Fibroblast of peridontal ligament (primary cell): ENCODE measurements at regions not wholly inside any gene's neighbourhood (a gene's known extent, or its start where the extent isn't known, plus 50 kb on each side); places are given as distances from the start of the nearest gene placed in this dataset.
A peak's percentile ranks its signal among the peaks of the same experiment; 100 is the strongest.

Experiments used
- DNase-seq: peaks from one replicate; pipeline ENCODE4 v3.0.0-alpha.2; 2010; ENCODE audit errors: extremely low read depth

DNA sequence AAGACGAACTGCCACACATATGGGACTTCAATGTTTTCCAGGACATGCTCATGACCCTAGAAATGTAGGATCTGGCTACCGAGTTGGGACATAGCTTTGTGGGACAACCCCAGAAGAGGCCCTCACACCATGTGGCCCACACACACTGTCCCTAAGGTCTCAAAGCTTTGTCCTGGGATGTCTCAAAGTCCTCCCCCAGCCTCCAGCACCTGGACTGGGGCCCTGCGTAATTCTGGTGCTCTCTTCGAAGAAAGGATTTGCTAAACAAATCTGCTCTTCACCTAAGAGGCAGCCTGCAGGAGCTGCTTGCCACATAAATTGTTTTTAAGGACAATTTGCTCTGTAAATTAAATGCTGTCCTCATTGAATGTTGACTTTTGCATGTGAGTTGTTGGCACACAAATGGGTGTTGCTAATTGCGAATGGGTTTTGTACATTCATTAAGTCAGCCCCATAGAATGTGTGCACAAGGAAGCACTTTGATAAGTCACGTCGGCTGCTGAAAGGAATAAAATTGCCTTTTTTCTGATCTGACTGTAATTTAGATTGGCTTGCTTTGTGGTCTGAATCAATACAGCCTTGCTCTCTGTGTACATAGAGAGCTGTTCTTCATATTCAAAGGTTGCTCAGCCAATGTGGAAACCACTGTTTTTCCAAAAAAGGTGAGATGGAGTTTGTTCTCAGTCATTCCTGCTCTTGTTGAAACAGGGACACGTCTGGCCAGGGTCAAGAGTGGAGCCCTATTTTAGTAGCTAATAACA, 161.6 kb upstream of the PWP1 start:
- no peak for DNase-seq

GRCh38 chr12:107525063-107525718, 160.4 kb upstream of the PWP1 start:
- DNase-seq = no peak

GRCh38 chr12:107525719-107526554, 159.7 kb upstream of the PWP1 start:
- DNase-seq = no peak

- DNase-seq = no peak
Measured at GRCh38 chr12:107526555-107527180, 158.9 kb upstream of the PWP1 start.

DNA sequence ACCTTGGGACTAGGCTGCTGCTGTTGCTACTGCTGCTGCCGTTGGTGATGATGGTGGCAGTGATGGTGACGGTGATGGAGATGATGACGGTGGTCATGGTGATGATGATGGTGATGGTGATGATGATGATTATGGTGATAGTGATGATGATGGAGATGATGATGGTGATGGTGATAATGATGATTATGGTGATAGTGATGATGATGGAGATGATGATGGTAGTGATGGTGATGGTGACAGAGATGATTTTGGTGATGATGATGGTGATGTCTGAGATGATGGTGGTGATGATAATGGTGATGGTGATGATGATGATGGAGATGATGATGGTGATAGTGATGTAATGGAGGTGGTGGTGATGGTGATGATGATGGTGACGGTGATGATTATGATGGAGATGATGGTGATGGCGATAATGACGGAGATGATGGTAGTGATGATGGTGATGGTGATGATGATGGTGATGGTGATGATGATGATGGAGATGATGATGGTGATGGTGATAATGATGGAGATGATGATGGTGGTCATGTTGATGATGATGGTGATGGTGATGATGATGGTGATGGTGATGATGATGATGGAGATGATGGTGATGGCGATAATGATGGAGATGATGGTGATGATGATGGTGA, 156.8 kb upstream of the PWP1 start:
- DNase-seq = no peak

- DNase-seq = no peak
Measured at GRCh38 chr12:107529991-107530390, 155.6 kb upstream of the PWP1 start.

- peak; percentile 91 for DNase-seq
Measured at GRCh38 chr12:107530701-107531100, 154.9 kb upstream of the PWP1 start.

DNA sequence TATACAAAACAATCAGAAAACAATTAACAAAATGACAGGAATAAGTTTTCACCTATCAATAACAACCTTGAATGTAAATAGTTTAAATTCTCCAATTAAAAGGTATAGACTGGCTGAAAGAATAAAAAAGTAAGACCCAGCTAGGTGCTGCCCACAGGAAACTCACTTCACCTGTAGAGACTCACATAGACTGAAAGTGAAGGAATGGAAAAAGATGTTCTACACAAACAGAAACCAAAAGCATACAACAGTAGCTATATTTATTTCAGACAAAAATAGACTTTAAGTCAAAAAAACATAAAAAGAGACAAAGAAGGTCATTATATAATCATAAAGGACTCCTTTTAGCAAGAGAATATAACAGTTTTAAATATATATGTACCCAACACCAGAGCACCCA, 152.4 kb upstream of the PWP1 start:
- DNase-seq = no peak

DNA sequence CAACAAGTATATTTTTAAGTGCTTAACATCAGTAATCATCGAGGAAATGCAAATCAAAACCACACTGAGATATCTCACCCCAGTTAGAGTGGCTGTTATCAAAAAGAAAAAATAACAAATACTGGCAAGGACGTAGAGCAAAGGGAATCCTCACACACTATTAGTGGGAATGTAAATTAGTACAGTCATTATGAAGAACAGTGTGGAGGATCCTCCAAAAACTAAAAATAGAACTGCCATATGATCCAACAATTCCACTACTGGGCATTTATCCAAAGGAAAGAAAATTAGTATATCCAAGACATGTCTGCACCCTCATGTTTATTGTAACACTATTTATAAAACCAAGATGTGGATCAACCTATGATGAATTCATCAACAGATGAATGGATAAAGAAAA, 149.0 kb upstream of the PWP1 start:
- DNase-seq = peak; percentile 66

GRCh38 chr12:107537464-107538119, 148.0 kb upstream of the PWP1 start:
- DNase-seq = no peak

- DNase-seq = no peak
Measured at GRCh38 chr12:107539196-107539939, 146.2 kb upstream of the PWP1 start.

GRCh38 chr12:107541001-107541705, 144.4 kb upstream of the PWP1 start:
- DNase-seq = no peak

DNA sequence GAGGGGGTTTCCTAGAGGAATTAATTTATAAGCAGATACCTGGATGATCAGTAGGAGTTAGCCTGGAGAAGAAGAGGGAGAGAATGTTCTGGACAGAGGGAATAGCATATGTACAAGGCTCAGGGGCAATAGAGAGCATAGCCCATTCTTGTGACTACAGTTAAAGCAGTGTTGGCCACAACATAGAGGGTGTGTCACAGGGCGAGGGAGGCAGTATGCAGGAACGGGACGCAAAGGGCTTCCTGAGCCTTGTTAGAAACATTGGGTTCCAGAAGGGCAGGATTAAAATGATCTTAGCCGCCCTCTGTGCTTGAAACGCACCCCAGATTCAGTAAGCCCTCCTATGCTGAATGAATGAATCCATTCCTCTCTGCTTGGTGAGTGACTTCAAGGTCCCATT, 142.2 kb upstream of the PWP1 start:
- no peak for DNase-seq

- DNase-seq = no peak
Measured at GRCh38 chr12:107543841-107544240, 141.8 kb upstream of the PWP1 start.

DNA sequence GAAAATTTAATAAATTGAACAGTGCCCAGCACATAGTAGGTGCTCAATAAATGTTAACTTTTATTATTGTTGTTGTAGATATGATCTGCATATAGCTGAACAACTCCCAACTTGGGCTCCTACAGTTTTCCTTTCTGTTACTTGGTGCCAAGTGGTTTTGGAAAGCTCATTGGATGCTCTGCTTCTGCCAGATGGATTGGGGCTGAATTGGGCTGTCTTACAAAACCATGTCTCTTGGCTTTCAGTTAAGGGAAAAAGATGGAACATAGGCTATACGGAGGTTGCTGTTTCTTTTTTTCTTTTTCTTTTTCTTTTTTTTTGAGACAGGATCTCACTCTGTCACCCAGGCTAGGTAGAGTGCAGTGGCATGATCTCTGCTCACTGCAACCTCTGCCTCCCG, 140.7 kb upstream of the PWP1 start:
- DNase-seq = peak; percentile 81

DNA sequence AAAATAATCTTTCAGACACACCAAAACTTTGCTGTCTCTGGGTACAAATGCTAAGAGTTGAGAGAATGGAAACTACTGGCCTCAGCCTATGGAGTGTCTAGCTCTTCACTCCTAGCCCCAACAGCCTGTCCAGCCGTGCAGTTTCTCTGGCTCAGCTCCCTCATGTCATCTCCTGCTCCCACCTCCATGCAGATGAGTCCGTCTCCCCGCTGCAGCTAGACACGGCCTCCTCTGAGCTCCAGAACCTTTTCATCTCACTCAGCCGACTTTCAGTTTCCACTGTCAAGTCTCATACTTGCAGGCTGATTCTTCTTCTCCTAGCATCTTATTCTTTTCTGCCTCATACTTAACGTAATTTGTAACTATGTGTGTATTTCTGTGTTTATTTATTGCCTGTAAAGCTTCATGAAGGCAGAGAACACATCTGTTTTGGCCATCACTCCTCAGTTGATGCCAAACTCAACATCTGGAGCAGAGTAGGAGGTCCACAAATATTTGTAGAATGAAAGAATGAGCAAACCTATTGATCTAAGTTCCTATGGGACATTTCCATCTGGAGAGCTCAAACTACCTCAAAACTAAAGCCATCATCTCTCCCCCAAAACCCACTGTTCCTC, 139.8 kb upstream of the PWP1 start:
- peak; percentile 80 for DNase-seq

- no peak for DNase-seq
Measured at GRCh38 chr12:107547389-107547788, 138.2 kb upstream of the PWP1 start.

- DNase-seq = no peak
Measured at GRCh38 chr12:107549651-107550480, 135.7 kb upstream of the PWP1 start.
